Skin epidermis (tissue), 12 donors: ENCODE measurements at regions not wholly inside any gene's neighbourhood (a gene's known extent, or its start where the extent isn't known, plus 50 kb on each side); places are given as distances from the start of the nearest gene placed in this dataset.
"Not testable (repeated sequence)": the region's sequence is repeated elsewhere in the genome, so short reads cannot be mapped to it uniquely, and the experiment has no call there.

Source experiments
- H3K27ac ChIP-seq, 21 experiments: fragments of 200-600 bp; sonication (generic) in 11 of 21; one replicate each; pipeline ENCODE4 v1.5.0; 2020; ENCODE audit warnings: mild to moderate bottlenecking in 3 of 21, inconsistent platforms in 2 of 21, moderate library complexity in 2 of 21
- H3K4me3 ChIP-seq, 7 experiments: fragments of 200-600 bp; sonication (generic) in 2 of 7; one replicate each; pipeline ENCODE4 v1.5.0; 2020; ENCODE audit warnings: inconsistent platforms in 2 of 7, mild to moderate bottlenecking in 2 of 7, moderate library complexity in 1 of 7

DNA sequence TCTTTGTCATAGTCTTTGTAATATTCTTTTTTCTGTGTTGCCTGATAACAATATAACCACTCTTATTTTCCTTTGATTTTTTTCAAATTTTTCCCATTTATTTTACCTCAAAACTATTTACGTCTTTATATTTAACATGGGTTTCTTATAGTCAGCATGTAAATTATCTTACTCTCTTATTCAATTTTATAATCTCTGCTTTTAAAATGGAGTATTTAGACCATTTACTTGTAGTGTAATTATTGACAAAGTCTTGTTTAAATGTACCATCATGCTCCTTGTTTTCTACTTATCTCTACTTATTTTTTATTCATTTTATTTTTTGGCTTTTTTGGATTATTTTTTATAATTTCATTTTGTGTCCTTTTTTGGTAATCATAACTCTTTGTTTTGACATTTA, 476.5 kb upstream of the MAP3K7 start:
- Histone ChIP-seq H3K4me3 (no peak overlapping the region), H3K27ac (no peak overlapping the region)

DNA sequence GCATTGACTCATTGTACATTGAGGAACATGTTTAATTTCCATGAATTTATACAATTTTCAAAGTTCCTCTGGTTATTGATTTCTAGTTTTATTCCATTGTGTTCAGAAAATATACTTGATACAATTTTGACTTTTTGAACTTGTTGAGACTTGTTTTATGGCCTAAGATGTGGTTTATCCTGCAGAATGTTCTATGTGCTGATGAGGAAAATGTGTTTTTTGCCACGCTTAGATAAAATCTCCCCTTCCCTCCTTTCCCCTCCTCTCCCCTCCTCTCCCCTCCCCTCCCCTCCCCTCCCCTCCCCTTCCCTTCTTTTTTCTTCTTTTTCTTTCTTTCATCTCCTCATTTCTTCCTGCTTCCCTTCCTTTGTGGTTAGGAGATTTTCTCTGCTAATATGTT, 470.8 kb upstream of the MAP3K7 start:
- H3K4me3 ChIP-seq: no peak overlapping the region
- no peak overlapping the region for H3K27ac ChIP-seq

DNA sequence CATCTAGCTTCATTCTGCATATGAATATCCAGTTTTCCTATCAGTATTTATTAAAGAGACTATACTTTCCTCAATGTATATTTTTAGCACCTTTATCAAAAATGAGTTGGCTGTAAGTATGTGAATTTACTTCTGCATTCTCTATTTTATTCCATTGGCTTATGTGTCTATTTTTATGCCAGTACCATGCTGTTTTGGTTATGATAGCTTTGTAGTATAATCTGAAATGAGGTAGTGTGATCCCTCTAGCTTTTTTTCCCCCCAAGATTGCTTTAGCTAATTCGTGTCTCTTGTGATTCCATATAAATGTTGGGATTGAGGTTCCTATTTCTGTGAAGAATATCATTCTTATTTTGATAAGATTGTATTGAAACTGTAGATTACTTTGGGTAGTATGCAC, 469.1 kb upstream of the MAP3K7 start:
- no peak overlapping the region for H3K4me3 ChIP-seq
- H3K27ac ChIP-seq: no peak overlapping the region

DNA sequence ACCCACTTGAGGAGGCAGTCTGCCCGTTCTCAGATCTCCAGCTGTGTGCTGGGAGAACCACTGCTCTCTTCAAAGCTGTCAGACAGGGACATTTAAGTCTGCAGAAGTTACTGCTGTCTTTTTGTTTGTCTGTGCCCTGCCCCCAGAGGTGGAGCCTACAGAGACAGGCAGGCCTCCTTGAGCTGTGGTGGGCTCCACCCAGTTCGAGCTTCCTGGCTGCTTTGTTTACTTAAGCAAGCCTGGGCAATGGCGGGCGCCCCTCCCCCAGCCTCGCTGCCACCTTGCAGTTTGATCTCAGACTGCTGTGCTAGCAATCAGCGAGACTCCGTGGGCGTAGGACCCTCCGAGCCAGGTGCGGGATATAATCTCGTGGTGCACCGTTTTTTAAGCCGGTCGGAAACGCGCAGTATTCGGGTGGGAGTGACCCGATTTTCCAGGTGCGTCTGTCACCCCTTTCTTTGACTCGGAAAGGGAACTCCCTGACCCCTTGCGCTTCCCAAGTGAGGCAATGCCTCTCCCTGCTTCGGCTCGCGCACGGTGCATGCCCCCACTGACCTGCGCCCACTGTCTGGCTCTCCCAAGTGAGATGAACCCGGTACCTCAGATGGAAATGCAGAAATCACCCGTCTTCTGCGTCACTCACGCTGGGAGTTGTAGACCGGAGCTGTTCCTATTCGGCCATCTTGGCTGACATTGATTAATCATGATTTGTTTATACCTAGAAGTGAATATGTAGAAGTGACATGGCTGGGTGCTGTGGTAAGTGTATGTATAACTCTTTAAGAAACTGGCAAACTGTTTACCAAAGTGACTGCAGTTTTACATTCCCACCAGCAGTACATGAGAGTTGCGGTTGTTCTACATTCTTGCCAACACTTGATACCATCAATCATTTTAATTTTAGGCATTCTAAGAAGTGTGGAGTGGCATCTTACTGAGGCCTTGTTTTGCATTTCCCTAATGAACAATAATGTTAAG, 465.9 kb upstream of the MAP3K7 start:
- not testable (repeated sequence) for H3K27ac ChIP-seq, H3K4me3 ChIP-seq

DNA sequence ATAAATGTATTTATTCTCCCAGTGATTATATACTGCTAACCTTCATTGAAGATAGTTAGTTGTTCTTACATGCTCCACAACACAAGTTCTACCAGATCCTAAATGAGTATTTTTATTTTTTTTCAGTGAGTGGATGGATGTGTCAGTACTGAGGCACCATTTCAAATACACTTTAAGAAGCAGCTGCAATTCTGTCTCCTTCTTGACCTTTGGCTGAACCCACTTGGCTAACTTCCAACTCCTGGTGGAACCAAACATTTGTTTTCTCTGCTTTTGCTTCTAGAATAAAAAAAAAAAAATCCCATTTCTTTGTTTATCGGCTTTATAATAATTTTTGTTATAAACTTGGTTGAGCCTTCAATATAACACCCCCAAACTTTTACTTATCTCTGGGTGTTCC, 458.3 kb upstream of the MAP3K7 start:
- Histone ChIP-seq H3K4me3 (no peak overlapping the region), H3K27ac (no peak overlapping the region)

DNA sequence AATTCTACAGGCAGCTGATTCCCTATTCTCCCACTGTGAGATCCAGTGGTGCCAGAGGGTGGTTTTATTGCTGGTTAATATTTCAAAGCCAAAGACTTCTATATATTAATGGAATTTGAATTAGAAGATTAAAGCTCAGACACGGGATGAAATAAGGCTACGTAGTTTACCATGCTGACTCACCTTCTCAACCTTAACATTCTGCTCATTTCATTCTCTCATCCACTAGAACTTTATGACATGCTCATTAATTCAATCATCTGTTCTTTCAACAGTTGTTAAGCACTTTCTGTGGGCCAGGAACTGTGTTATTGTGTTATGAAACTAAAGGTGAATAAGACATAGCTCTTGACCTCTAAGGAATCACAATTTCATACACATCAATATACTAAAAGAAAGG, 456.9 kb upstream of the MAP3K7 start:
- Histone ChIP-seq H3K4me3 (no peak overlapping the region), H3K27ac (no peak overlapping the region)

DNA sequence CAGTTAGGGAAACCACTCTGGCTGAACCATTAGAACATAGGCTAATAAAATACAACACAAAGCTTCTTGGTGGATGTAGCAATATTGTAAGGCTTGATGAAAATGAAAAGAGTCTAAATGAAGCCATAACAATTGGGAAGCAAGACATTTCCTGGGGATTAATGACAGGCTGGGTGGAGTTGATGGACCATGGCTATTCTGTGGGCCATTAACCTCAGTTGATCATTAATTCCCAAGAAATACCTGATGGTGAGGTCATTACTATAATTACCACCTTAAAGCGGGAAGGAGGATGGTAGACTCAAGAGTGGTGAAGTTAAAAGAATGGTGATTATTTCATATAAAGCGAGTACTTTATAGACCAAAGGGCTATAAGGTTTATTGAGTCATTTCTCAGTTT, 455.8 kb upstream of the MAP3K7 start:
- no peak overlapping the region for H3K27ac ChIP-seq
- no peak overlapping the region for H3K4me3 ChIP-seq

DNA sequence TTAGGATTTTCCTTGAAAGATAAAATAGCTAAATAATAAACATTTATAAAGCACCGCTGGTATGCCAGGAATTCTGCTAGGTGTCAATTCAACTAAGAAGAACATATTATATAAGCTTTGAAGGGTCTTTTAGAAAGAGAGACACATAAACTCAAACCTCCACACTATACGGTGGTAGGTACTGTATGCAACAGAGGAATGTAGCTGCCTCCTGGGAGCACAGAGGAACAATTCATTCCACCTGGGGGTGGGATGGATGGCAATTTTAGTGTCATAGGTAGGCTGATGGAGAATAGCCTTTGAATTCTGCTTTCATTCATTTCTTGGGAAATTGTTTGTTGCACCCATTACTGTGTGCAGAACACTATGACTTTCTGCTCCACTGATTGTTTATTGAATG, 447.1 kb upstream of the MAP3K7 start:
- Histone ChIP-seq H3K4me3 (no peak overlapping the region), H3K27ac (no peak overlapping the region)

DNA sequence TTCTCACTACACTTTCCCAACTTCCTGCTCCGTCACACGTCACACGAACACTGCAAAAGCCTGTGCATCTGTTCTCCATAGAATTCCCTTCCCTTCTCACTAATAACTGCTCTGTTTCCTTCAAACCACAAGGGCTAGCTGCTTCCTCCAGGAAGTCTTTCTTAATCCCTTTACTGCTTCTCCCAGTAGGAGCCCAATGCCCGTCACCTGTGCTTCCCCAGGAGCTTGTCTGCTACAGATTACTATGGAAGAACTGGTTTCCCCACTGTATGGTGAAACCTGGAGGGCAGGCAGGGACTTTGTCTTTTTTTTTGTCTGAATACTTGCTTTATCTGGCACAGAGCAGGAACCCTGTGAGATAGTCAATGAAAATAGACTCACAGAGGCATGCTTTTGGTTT, 444.7 kb upstream of the MAP3K7 start:
- H3K27ac ChIP-seq: no peak overlapping the region
- H3K4me3 ChIP-seq: no peak overlapping the region

DNA sequence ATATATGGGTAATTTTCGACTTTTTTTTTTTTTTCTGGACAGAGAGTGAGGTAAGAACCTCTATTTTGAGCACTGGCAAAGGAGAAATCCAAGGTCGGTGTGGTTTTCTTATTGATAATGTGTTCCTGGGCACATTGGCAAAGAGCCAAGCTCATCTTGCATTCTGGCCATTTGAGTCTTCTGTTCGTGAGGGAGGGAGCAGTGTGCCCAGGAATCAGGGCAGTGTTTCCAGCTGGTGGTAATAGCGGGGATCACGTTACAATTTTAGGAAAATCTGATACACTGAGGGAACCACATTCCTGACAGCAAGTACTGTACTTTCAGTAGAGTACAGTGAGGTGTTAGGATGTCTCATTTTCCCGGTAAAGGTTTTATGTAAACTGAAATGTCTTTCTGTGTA, 442.3 kb upstream of the MAP3K7 start:
- Histone ChIP-seq H3K4me3 (no peak overlapping the region), H3K27ac (no peak overlapping the region)

DNA sequence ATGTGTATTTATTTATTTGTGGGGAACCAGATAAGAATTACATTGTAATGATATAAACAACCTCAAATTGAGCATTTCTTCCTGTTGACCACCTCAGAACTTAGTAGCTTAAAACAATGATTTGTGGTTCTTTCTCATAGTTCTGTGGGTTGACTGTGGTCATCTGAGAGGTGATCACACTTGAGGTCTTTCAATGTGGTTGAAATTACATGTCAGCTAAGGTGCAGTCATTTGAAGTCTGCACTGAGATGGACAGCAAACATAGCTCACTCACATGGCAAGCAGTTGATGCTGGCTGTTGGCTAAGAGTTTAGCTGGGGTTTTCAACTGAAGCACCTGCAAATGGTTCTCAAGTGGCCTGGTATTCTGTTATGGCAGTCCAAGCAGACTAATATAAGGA, 436.7 kb upstream of the MAP3K7 start:
- Histone ChIP-seq H3K27ac (no peak overlapping the region), H3K4me3 (no peak overlapping the region)

DNA sequence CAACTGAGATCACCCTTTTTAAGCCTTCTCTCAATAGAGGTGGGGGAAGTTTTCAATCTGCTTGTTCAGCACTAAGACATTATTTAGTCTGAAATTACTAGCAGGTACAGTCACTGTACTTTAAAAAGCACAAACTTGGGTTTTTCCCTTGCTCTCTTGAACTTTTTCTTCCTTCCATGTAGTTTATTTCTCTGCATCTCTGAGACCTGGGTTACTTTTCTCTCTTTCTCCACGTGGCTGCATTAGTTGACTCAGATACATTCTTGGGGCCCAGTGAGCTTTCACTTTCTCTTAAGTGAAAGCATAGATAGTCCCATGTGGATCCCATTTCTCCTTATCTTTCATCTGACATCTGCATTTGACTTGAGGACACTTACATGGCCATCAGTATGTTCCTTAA, 433.9 kb upstream of the MAP3K7 start:
- Histone ChIP-seq H3K27ac (no peak overlapping the region), H3K4me3 (no peak overlapping the region)

DNA sequence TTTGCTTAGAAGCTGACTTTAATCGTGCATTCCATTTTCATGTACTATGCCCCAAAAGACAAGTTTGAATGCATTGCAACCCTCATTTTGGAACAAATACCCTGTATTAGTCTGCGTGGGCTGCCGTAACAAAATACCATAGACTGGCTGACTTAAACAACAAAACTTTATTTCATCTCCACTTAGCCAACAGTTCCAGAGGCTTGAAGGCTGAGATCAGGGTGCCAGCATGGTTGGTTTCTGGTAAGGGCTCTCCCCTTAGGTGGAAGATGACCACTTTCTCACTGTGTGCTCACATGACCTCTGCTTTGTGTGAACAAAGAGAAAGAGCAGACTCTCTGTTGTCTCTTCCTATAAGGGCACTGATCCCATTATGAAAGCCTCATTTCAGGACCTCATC, 431.7 kb upstream of the MAP3K7 start:
- no peak overlapping the region for H3K27ac ChIP-seq
- no peak overlapping the region for H3K4me3 ChIP-seq

DNA sequence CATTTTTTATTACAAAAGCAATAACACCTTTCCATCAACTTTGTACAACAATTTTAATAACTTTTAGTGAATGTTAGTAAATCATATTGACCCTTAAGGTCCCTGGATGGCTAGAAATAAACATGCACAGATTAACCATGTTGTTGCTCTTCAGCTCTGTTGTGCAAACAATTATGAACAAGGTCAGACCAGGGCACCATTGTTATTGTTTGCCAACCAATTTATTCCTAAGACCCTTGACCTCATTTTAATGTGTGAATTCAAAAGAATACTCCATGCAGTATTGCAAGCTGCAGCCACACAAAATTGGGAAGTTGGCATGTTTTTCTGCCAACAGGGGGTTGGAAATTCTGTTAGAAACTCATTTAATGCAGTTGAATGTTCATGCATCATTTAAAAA, 426.6 kb upstream of the MAP3K7 start:
- Histone ChIP-seq H3K27ac (no peak overlapping the region), H3K4me3 (no peak overlapping the region)

DNA sequence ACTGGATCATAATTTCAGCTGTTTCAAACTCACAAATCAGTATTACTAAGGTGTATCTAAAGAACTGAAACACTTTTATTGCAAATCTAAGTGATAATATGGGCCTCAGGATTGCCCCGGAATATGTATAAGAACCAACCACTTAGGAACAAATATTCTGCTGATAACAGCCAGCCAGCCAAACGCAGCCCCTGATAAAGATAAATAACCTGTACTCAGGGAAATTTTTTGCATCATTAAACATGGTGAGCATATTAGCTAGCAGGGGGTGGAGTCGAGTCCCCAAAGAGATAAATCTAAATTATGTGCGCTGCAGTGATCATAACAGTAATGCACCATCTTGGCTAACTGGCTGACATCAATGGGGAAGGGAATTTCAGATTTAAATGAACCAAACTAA, 410.2 kb upstream of the MAP3K7 start:
- Histone ChIP-seq H3K4me3 (no peak overlapping the region), H3K27ac (no peak overlapping the region)

DNA sequence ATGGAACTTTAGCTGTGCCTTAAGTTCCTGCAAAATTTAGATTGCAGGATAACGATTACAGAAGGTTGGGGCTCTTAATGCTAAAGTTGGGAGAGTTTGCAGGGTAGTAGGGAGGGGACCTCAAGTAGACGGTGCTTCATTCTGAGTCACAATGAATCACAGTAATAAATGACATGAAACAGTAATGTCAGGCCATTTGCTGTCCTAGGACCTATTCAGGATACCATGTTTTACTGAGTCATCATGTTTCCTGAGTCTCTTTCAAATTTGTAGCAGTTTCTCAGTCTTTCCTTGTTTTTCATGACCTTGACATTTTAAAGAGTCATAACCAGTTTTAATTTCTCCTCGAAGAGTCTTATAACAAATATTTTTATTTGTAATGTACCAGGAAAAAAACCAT, 406.9 kb upstream of the MAP3K7 start:
- Histone ChIP-seq H3K4me3 (no peak overlapping the region), H3K27ac (no peak overlapping the region)

DNA sequence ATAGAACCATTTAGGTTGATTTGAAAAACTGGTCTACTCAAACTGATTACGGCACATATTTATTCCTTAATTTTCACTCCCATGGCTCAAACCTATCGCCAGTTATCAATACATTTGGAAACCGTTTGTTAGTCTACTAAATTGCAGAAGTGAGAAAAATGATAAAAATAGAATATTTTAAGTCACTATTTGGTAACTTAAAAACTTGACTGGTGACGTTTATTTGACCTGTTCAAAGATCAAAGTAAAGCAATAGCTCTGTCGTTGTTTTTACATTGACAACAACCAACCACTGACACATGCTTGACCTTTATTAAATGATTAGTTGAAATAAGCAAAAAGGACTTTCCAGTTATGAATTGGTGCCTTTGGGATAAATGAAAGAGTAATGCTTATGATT, 402.9 kb upstream of the MAP3K7 start:
- Histone ChIP-seq H3K4me3 (no peak overlapping the region), H3K27ac (no peak overlapping the region)

DNA sequence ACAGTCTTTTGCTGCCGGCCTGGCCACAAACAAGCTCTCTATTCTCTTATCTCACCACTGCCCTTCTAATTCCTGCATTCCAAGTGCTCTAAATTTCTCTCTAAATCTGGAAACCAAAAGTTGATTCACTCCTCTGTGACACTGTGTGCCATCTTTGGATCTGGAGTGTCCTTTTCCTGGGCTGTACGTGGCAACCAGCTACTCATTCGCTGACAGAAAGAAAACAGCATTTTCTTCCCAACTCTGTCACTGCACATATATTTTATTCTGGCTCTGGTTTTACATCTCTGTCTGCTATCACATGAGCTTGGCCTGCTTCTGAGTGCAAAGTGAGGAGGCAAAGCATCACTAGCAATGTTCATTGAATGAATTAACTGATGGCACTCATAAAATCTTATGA, 397.2 kb upstream of the MAP3K7 start:
- no peak overlapping the region for H3K4me3 ChIP-seq
- no peak overlapping the region for H3K27ac ChIP-seq

DNA sequence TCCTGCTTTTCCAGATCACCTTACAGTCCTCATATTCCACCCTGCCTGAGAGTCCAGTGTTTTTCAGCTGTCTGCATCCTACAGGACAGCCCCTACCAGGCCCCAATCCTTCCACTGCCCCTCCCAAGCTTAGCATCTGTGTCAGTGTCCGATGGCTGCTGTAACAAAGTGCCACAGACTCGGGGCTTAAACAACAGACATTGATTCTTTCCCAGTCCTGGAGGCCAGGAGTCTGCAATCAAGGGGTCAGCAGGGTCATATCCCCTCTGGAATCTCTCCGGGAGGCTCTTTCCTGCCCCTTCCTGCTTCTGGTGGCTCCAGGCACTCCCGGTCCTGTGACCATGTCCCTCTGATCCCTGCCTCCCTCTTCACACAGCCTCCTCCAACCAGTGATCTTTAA, 396.6 kb upstream of the MAP3K7 start:
- Histone ChIP-seq H3K27ac (no peak overlapping the region), H3K4me3 (no peak overlapping the region)

DNA sequence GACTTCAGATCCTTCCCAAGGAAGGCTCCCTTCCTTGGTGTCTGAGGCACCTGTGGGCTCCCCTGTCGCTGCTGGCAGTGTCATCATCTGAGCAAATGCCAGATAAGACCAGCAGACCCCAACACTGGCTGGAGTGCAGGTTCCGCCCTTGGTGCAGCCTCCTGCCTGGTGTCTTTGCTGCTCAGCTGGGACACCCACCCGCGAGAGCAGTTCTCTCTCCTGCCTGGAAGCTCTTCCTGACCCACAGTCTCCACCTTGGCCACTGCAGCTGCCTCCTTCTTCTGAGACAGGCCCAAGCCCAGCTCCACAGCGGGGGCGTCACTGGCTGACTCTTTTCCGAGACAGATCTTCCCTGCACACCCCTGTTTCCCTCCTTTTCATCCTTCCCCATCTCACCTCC, 395.7 kb upstream of the MAP3K7 start:
- no peak overlapping the region for H3K4me3 ChIP-seq
- no peak overlapping the region for H3K27ac ChIP-seq

DNA sequence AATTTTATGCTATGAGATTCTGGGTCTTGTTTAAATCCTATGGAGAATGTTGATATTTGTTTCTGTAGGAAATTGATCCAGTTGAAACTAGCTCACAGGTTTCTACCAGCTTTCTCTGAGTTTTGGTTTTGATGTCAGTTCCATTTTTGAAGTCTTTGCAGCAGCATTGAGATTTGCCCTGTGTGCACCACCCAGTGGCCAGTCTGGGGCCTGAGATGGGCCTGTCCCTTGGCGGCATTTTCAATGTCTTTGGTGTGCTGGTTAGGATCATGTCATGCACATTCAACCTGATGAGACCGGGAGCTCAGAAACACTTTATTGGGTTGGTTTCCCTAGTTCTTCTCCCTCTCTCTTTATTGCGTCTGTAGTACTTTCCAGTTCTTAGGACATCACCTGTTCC, 395.2 kb upstream of the MAP3K7 start:
- Histone ChIP-seq H3K27ac (no peak overlapping the region), H3K4me3 (no peak overlapping the region)

DNA sequence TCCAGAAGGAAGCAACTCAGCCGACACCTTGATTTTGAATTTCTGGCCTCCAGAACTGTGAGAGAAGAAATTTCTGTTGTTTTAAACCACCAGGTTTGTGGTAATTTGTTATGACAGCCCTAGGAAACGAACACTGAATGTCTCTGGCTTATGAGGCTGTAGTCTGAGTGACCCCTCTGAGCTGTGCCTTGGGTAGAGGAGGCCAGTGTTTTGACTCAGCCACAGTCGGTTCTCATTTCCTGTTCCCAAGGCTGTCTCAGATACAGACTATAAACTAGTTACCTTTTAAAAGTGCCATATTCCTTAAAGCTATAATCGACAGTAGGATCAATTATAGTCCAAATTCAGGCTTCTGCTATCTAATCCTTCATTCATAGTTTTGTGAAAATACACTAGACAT, 391.2 kb upstream of the MAP3K7 start:
- Histone ChIP-seq H3K27ac (no peak overlapping the region), H3K4me3 (no peak overlapping the region)
